Panc1 (cell line): ENCODE measurements at regions not wholly inside any gene's neighbourhood (a gene's known extent, or its start where the extent isn't known, plus 50 kb on each side); places are given as distances from the start of the nearest gene placed in this dataset.

Experiments used
- POLR2AphosphoS5 ChIP-seq: IDR thresholded peaks from 2 replicates; pipeline ENCODE4 v1.6.1; 2012; ENCODE audit warnings: mild to moderate bottlenecking, low read depth, low read length, moderate library complexity
- TF ChIP-seq, protein P1 (sequence below): fragments of 450-650 bp; IDR thresholded peaks from 2 replicates; pipeline ENCODE4 v1.5.1; 2017; ENCODE audit warnings: mild to moderate bottlenecking

DNA sequence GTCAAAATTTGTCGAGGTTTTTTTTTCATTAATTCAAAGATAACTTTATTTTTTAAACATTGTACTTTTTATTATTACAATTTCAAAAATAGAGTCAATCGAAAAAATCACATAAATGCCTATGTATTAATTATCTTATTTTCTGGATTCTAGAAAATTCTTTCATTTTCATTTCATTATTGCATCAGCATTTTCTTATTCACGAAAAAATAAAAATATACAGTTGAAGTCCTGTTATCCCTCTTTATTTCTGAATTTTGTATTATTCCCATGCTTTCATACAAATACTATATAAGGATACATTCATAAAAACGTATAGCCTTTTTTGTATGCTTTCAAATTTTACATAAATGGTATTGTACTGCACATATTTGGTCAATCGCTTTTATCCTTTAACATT lies 681.0 kb upstream of the USP24 start:
- TF ChIP-seq, protein P1, sequence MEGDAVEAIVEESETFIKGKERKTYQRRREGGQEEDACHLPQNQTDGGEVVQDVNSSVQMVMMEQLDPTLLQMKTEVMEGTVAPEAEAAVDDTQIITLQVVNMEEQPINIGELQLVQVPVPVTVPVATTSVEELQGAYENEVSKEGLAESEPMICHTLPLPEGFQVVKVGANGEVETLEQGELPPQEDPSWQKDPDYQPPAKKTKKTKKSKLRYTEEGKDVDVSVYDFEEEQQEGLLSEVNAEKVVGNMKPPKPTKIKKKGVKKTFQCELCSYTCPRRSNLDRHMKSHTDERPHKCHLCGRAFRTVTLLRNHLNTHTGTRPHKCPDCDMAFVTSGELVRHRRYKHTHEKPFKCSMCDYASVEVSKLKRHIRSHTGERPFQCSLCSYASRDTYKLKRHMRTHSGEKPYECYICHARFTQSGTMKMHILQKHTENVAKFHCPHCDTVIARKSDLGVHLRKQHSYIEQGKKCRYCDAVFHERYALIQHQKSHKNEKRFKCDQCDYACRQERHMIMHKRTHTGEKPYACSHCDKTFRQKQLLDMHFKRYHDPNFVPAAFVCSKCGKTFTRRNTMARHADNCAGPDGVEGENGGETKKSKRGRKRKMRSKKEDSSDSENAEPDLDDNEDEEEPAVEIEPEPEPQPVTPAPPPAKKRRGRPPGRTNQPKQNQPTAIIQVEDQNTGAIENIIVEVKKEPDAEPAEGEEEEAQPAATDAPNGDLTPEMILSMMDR, result no peak
- TF ChIP-seq POLR2AphosphoS5, result no peak
